NCI-H2029 (cell line): ENCODE measurements at regions not wholly inside any gene's neighbourhood (a gene's known extent, or its start where the extent isn't known, plus 50 kb on each side); places are given as distances from the start of the nearest gene placed in this dataset.
A peak's percentile ranks its signal among the peaks of the same experiment; 100 is the strongest.
"Not testable (repeated sequence)": the region's sequence is repeated elsewhere in the genome, so short reads cannot be mapped to it uniquely, and the experiment has no call there.

Experiments
- DNase-seq: peaks from one replicate; lab custom pipeline; 2025; lab: John Stamatoyannopoulos, UW

GRCh38 chr15:93941697-93942096, 289.7 kb upstream of the MCTP2 start:
- DNase-seq: no peak

- DNase-seq: no peak
Observed at GRCh38 chr15:93940226-93940625, 291.1 kb upstream of the MCTP2 start.

GRCh38 chr15:93932164-93932776, 299.1 kb upstream of the MCTP2 start:
- DNase-seq: no peak

DNA sequence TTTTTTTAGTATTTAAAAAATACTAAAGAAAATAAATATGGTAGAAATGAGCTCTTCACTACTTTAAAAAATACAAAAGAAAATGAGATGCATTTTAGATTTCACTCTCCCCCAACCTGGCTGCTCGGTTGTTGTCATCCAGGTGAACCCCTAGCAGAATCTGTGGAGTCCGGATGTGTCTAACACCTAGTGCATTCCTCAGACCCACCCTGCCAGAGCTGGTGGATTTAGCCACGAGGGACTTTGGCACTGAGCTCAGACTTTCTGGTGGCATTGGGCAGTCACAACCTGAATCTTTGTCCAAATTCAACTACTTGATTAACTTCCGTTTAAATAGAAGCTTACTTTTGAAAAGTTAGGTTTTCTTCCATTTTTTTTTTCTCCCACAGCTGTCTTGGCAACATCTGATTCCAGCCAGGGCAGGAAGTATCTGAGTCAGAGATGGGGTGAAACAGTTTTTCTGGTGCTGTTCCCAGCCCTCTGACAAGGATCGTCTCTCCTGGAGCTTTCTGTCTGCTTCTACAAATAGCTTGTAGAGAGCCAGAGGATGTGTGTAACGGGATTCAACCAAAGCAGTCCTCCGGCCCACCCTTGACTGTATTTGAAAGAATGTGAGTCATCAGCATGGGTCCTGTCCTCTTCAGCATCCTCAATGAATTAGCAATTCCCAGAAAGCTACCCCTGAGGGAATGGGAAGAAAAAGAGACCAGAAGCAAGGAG, 301.8 kb upstream of the MCTP2 start:
- DNase-seq: no peak

DNA sequence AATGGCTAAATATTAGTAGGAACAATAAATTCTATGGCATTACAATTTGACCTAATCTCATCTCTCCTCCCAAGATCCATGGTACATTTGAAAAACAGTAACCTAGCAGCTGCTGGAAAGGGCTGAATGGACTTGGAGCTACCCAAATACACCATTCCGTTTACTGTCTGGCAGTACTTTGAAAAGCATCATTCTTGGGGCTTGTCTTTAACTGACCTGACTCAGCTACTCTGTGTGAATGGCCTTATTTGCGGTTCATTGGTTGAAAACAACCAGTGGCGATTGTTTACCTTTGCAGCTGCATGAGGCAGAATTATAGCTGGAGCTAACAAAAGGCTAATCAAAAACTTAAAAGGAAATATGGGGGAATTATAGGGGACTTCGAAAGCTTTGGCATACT, 311.2 kb upstream of the MCTP2 start:
- no peak for DNase-seq

DNA sequence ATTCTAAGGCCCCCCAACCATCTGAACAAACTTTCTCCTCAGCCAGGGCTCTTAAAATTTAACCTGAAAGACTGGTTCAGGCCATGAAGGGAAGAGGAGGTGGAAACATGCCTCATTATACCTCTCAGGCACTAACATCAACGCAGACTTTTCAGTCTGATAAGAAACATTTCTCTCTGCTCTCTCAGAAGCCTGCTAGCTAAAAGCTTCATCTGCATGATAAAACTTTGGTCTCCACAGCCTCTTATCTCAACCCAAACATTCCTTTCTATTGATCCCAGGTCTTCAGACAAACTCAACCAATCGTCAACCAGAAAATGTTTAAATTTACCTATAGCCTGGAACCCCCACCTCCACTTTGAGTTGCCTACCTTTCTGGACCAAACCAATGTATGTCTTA, 312.6 kb upstream of the MCTP2 start:
- not testable (repeated sequence) for DNase-seq

GRCh38 chr15:93917181-93917580, 314.2 kb upstream of the MCTP2 start:
- DNase-seq: no peak

DNA sequence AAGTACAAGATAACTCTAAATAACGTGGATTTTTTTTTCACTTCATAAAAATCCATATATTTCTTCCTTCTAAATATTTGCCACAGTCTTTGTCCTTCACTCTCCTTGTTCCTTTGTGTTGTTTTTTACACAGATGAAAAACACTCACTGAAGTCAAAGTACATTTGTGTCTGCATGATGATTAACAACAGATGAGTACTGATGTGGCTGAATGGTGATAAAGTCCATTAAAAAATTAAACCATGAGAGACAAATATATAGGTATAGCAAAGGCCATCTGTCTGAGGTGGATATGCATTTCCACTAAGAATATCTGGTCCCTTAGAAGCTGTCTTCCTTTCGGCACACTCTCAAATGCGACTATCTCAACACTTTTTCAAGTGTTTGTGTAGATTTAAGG, 317.5 kb upstream of the MCTP2 start:
- no peak for DNase-seq

- DNase-seq: no peak
Observed at GRCh38 chr15:93913310-93913709, 318.1 kb upstream of the MCTP2 start.

- DNase-seq: no peak
Observed at GRCh38 chr15:93900476-93901400, 330.6 kb upstream of the MCTP2 start.

GRCh38 chr15:93899817-93900216, 331.5 kb upstream of the MCTP2 start:
- DNase-seq: no peak

- no peak for DNase-seq
Observed at GRCh38 chr15:93897377-93897776, 334.0 kb upstream of the MCTP2 start.

DNA sequence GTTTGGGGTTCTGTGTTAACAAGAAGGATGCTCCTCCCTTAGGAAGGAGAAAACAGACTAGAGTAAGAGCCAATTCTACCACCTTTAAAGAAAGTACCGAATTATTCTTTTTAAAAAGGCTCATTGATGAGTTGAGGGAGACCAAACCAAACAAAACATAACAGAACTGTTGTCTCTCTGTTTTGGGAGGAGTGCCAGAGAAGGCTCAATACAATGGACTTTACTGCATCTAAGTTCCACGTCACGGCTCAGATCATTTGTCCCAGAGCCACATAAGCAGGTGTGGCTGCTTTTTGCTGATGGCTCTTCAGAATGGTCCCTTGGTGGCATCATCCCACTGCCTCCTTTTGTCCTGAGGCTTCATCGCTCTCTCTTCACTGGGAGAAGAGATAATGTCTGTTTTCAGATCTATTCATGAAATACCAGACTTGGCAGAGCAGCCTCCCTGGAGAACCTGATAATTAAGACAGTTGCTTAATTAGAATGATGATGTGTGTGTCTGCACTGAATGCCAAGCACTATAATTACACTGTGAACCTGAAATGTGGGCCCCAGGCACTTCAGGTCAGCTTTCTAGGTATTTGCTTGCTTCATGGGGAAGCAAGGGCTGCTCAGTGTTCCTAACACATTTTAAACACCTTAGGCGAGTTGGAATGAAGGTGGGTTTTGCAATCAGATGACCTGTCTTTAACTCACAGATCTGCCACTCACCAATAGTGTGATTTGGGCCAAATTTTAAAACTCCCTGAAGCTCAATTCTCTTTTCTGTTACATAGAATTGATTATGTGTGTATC, 335.2 kb upstream of the MCTP2 start:
- peak; percentile 25 for DNase-seq

- DNase-seq: peak; percentile 9
Observed at GRCh38 chr15:93894438-93895036, 336.8 kb upstream of the MCTP2 start.

DNA sequence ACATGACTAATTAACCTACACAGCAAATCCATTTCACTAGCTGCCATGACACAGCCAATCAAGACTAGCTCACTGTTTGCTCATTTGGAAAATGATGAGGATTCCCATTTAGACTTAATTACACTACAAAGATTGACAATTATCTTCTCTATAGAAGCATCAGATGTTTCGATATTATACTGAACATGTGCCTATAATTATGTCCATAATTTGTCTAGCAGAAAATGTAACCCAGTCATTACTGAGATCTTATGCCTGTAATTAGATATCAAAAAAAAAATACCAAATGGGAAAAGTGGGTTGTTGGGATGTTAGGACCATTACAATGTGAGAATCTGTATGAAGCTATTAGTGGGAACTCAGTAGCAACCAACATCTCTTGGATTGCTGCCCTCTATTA, 344.2 kb upstream of the MCTP2 start:
- no peak for DNase-seq

- no peak for DNase-seq
Observed at GRCh38 chr15:93882779-93883178, 348.6 kb upstream of the MCTP2 start.

DNA sequence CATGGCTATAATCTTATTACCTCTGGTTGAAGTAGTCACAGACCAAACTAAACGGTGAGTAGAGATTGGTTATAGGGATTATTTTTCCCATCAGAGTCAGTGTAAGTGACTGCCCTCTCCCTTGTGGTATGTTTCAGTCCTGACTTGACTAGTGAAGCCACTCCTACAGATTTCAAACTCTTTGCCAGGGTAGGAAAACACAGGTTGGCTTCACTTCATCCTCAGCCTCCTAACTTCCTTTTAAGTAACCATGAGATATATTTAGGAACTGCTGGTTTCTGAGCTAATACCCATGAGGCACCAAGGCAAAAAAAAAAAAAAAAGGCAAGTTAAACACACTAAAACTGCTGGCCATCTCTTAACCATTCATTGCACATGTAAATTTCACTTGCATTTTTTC, 349.2 kb upstream of the MCTP2 start:
- no peak for DNase-seq

- no peak for DNase-seq
Observed at GRCh38 chr15:93881310-93881709, 350.1 kb upstream of the MCTP2 start.

DNA sequence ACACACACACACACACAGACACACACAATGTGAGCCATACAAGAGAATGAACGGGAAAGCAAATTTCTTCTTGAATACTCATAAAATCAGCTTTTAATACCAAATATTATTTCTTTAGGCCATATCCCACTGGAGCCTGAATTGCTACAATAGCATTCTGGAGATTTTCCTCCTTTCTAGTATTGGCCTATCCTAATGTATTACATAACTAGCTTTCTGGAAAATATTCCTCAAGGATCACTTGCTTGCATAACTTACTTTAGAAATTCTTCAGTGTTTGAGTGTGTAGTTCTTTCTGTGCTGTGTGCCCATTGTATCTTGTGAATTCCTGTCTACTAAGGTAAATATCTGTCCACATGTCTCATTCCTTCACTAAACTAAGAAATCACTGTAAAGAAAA, 351.0 kb upstream of the MCTP2 start:
- DNase-seq: no peak

- no peak for DNase-seq
Observed at GRCh38 chr15:93870583-93870982, 360.8 kb upstream of the MCTP2 start.

DNA sequence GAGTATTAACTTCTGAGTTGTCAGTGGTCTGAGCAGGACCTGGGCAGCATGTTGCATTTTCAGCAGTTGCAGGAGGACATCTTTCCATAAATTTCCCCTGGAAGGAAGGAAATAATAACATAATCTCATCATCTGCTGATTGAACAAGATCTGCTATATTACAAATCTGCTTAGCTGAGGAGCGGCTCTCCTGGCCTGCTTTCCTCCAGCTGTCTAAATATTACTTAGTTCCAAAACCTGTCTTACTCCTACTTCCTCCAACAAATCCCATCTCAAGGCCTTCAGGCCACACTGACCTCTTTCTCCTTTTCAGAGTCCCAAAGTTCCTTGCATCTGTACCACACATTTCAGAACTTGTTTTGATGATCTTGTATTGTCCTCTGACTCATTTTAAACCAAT, 364.4 kb upstream of the MCTP2 start:
- DNase-seq: no peak

DNA sequence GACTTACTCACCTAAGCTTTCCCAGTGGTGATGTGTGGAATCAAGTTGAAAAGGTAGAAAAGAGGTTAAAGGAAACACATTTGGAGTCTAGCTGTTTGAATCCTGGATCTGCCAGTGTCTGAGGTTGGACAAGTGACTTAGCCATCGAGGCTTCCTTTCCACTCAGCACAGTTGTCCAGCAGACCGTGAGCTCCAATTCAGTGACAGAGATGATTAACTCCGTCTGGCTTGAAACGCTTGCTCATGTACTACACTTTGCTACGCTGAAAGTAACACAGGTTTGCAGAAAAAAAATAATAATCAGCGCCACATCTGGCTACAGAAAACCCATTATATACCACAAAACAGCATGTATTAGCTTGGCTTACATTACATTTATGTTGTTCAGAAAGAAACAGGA, 364.9 kb upstream of the MCTP2 start:
- no peak for DNase-seq
